Rectal smooth muscle tissue (tissue), 1 donor: ENCODE measurements at regions not wholly inside any gene's neighbourhood (a gene's known extent, or its start where the extent isn't known, plus 50 kb on each side); places are given as distances from the start of the nearest gene placed in this dataset.

Experiments
- H3K27ac ChIP-seq: one replicate; pipeline ENCODE4 v1.7.0; 2013; ENCODE audit warnings: low read depth, low read length, inconsistent platforms
- H3K27me3 ChIP-seq: one replicate; pipeline ENCODE4 v1.7.0; 2013; ENCODE audit warnings: low read length; ENCODE audit not compliant: control insufficient read depth, insufficient read depth
- H3K36me3 ChIP-seq: one replicate; pipeline ENCODE4 v1.7.0; 2013; ENCODE audit warnings: low read length; ENCODE audit not compliant: control insufficient read depth, insufficient read depth
- H3K4me1 ChIP-seq: one replicate; pipeline ENCODE4 v1.7.0; 2013; ENCODE audit warnings: low read length; ENCODE audit not compliant: control insufficient read depth, insufficient read depth
- H3K4me3 ChIP-seq: one replicate; pipeline ENCODE4 v1.7.0; 2013; ENCODE audit warnings: low read length
- H3K9ac ChIP-seq: one replicate; pipeline ENCODE4 v1.7.0; 2013; ENCODE audit warnings: low read length

DNA sequence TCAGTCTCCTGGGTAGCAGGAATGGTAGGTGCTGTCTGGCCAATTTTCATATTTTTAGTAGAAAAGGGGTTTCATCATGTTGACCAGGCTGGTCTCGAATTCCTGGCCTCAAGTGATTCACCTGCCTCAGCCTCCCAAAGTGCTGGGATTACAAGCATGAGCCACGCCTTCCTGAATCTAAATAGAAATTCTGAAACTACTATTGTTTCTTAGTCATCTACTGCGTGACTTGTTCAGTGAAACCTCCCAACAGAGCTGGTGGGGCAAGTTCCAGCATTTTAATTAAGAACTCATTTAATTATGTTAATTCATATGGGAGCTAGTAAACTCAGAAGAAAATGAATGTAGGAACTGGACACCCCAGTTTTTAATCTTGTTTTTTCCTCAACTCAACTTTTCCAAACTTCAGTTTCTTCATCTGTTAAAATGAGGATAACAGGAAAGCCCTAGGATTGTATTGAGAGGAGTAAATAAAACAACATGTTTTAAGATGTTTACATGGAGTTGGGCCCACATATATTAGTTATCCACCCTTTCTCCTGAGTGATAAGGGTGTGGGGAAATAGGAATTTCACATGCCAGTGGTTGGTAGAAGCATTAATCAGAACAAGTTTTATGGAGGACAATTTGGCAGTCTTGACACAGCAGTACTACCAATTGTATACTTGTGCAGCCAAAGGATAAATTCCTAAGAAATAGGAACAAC is 335.8 kb upstream of the E2F7 start:
- Histone ChIP-seq H3K9ac (no peak overlapping the region), H3K27me3 (no peaks in the 10 kb centered on the region), H3K4me1 (no peaks in the 10 kb centered on the region), H3K36me3 (no peaks in the 10 kb centered on the region), H3K27ac (no peak overlapping the region), H3K4me3 (no peak overlapping the region)

- H3K4me1 ChIP-seq: no peaks in the 10 kb centered on the region
- no peaks in the 10 kb centered on the region for H3K36me3 ChIP-seq
- H3K27me3 ChIP-seq: no peaks in the 10 kb centered on the region
- no peak overlapping the region for H3K27ac ChIP-seq
- H3K9ac ChIP-seq: no peak overlapping the region
- H3K4me3 ChIP-seq: no peak overlapping the region
These were observed 327.2 kb upstream of the E2F7 start for GRCh38 chr12:77392467-77393088.

DNA sequence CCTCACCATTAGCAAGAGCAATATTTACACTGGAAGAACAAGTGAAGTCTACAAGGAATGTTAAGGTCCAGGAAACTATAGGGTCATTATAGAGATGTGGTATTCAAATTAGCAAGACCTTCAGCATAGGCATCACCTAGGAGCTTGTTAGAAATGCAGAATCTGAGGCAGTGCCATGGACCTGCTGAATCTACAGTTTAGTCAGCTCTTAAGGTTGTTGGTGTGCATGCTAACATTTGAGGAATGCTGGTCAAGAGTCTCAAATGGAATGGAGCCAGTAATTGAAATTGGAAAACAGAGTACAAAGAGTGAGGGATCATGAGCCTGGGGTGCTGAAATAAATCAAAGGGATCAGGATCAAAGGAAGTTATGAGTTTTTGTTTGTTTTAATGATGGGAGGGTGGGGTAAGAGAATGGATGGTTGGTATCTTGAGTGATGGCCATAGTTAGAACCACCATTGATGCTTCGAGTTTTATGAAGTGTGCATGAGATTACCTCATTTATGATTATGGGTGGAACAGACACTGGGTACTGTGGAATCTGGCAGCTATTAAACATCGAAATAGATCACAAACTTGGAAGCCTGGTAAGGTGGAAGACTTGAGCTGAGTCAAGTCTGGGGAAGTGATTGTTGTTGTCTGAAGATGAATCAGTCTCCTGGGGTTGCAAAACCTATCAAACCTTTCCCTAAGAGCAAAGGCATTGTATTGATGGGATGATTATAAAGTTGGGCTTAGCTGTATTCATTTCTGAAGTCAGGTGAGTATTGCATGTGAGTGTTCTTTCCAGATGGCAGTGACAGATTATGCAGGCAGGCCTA is 323.3 kb upstream of the E2F7 start:
- Histone ChIP-seq H3K4me1 (no peaks in the 10 kb centered on the region), H3K4me3 (no peak overlapping the region), H3K27ac (no peak overlapping the region), H3K36me3 (no peaks in the 10 kb centered on the region), H3K9ac (no peak overlapping the region), H3K27me3 (no peaks in the 10 kb centered on the region)

DNA sequence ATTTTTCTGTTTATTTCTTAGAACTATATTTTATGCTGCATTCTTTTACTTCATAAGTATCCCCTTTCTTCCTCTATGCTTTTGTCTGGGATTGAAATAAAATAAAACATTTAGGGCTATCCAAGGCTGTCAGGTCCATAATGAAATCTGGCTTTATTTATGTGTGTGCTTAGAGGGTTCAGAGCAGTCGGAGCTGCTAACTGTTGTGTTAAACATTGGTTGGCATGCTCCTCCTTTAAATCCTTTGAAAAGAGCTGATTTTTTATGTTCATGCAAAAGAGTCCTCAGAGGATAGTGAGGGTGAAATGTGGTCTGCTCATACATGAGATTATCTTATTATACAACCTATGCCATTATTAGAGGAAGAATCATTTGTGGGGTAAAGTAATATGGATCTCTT is 322.3 kb upstream of the E2F7 start:
- Histone ChIP-seq H3K4me3 (no peak overlapping the region), H3K27me3 (no peaks in the 10 kb centered on the region), H3K9ac (no peak overlapping the region), H3K27ac (no peak overlapping the region), H3K4me1 (no peaks in the 10 kb centered on the region), H3K36me3 (no peaks in the 10 kb centered on the region)

DNA sequence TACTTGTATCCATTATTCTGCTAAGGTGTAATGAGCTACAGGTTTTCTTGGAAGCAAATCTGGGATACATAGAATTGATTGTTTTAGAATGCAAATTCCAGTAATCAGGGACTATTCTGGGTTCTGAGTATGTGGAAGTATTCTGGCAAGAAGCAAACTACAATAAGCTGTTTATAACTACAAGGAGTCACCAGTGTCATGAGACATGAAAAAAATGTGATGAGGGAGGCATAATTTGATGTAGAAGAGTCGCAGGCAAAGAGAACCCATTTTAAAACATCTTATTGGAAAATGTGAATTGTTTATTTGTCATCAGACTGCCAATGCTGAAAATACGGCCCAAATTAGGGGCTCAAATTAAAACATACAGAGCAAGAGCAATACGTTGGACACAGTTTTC is 321.8 kb upstream of the E2F7 start:
- Histone ChIP-seq H3K4me1 (no peaks in the 10 kb centered on the region), H3K27me3 (no peaks in the 10 kb centered on the region), H3K27ac (no peak overlapping the region), H3K9ac (no peak overlapping the region), H3K4me3 (no peak overlapping the region), H3K36me3 (no peaks in the 10 kb centered on the region)

- H3K9ac ChIP-seq: no peak overlapping the region
- no peak overlapping the region for H3K4me3 ChIP-seq
- no peaks in the 10 kb centered on the region for H3K27me3 ChIP-seq
- no peak overlapping the region for H3K27ac ChIP-seq
- no peaks in the 10 kb centered on the region for H3K36me3 ChIP-seq
- no peaks in the 10 kb centered on the region for H3K4me1 ChIP-seq
These were observed 319.6 kb upstream of the E2F7 start for GRCh38 chr12:77384941-77385340.

DNA sequence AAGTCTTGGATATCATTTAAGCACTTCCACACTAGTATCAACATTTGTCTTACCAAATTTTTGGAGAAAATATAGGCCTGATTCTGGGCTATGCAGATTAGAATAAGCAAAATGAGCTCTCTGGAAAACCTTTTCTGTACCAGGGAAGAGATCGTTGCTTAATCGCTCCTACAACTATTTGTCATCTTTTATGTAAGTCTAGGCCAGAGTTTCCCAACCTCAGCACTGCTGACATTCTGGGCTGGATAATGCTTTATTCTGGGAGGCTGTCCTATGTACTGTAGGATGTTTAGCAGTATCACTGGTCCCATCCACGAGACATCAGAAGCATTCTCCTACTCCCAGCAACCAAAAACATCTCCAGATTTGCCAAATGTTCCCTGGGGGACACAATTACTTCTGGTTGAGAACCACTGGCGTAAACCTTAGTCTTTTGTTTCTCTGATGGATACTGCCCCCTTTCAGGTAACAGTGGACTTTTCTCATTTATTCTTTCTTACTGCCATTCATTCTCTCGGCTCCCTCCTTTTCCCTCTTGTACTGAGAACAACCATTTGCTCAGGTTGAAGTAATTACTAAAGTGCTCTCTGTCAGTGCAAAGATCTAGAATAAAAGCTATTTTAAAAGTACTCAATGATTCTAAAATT is 316.9 kb upstream of the E2F7 start:
- Histone ChIP-seq H3K9ac (no peak overlapping the region), H3K4me1 (no peaks in the 10 kb centered on the region), H3K27me3 (no peaks in the 10 kb centered on the region), H3K27ac (no peak overlapping the region), H3K36me3 (no peaks in the 10 kb centered on the region), H3K4me3 (no peak overlapping the region)

- no peak overlapping the region for H3K9ac ChIP-seq
- no peaks in the 10 kb centered on the region for H3K4me1 ChIP-seq
- H3K27ac ChIP-seq: no peak overlapping the region
- no peak overlapping the region for H3K4me3 ChIP-seq
- H3K36me3 ChIP-seq: no peaks in the 10 kb centered on the region
- H3K27me3 ChIP-seq: no peaks in the 10 kb centered on the region
These were observed 312.3 kb upstream of the E2F7 start for GRCh38 chr12:77377622-77378021.

DNA sequence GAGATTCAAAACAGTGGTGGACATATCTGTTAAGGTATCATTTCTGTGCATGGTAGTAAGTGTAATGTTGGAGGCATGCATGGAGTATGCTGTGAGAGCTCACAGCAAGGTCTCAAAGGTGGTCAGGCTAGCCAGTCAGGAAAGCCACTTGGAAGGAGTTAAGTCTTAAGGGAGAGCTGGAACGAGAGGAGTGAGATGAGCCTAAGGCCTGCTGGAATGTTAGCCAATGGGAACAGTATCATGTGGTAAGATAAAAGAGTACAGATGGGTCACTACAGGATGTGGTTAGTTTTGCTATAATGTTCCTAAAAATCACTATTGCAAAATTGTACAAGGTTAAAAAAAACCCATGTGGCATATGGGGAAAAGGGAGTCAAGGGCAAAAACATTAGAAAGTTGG is 311.7 kb upstream of the E2F7 start:
- Histone ChIP-seq H3K9ac (no peak overlapping the region), H3K36me3 (no peaks in the 10 kb centered on the region), H3K27ac (no peak overlapping the region), H3K27me3 (no peaks in the 10 kb centered on the region), H3K4me3 (no peak overlapping the region), H3K4me1 (no peaks in the 10 kb centered on the region)

DNA sequence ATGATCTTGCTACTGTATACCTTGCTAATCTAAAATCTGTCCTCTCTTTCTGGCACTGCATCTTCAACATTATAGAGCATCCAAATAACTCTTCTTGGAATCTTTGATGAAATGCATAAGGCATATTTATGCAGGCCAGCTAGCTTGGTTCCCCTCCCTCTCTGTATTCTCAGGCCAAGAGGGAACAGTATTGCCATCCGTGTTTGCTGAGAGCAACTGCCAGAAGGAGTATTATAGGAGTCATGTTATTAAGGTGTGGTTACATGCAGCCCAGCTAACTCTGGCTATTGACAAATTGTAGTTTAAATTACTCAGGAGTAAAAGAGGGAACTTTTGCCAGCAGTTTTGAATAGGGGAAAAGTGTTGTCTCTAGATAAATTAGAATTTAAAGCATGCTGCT is 309.3 kb upstream of the E2F7 start:
- Histone ChIP-seq H3K27ac (no peak overlapping the region), H3K9ac (no peak overlapping the region), H3K4me1 (no peaks in the 10 kb centered on the region), H3K4me3 (no peak overlapping the region), H3K27me3 (no peaks in the 10 kb centered on the region), H3K36me3 (no peaks in the 10 kb centered on the region)

DNA sequence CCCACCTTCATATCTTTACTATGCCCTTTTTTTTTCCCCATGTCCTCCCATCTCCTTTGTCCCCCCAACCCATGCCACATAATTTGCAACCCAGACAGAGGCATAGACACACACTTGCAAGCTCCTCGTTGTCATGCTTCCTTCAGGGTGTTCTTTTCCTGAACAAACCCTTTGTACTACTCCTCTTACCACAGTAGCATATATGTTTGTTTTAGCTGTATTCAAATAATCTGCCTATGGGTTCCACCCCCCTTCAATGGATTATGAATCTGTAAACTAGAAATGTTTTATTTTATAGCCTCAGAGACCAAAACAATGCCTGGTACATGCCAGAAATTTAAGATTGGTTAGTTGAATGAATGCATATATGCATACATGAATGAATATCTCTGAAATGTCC is 307.1 kb upstream of the E2F7 start:
- H3K4me3 ChIP-seq: no peak overlapping the region

GRCh38 chr12:77372026-77372425 is 306.7 kb upstream of the E2F7 start:
- Histone ChIP-seq H3K4me3 (no peak overlapping the region), H3K36me3 (no peaks in the 10 kb centered on the region), H3K27me3 (no peaks in the 10 kb centered on the region), H3K4me1 (no peaks in the 10 kb centered on the region), H3K9ac (no peak overlapping the region), H3K27ac (no peak overlapping the region)

More for the DNA sequence above, 307.1 kb upstream of the E2F7 start:
- Histone ChIP-seq H3K27ac (no peak overlapping the region), H3K9ac (no peak overlapping the region), H3K4me1 (no peaks in the 10 kb centered on the region), H3K27me3 (no peaks in the 10 kb centered on the region), H3K36me3 (no peaks in the 10 kb centered on the region)
